Activated CD8-positive, alpha-beta memory T cell treated with anti-CD3 and anti-CD28 coated beads for 4 hours (primary cell): ENCODE measurements at regions not wholly inside any gene's neighbourhood (a gene's known extent, or its start where the extent isn't known, plus 50 kb on each side); places are given as distances from the start of the nearest gene placed in this dataset.

Experiments
- DNase-seq, 2 donors: peaks; one replicate each; pipeline ENCODE4 v3.0.0-alpha.2; 2020; ENCODE audit warnings: low read depth in 2 of 2

GRCh38 chr14:44010071-44010470 lies 497.0 kb downstream of the FSCB start:
- no peak for DNase-seq

DNA sequence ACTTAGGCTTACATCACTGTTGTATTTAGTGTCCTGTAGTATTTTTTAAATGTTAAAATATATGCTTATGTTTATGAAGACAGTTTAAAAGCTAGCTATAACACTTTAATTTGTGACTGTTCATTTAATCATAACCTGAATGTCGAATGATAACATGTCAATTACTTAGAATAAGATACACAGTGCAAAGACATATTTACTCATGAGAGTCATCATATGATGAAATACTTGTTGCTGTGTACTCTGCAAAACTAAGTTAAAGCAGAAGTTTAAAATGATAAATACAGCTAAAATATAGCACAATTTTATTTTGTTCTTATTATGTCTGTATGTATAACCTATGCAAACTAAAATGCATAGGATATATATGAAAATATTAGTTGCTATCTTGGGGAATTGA lies 497.4 kb downstream of the FSCB start:
- DNase-seq: no peak

- no peak for DNase-seq
These were observed 518.1 kb downstream of the FSCB start for GRCh38 chr14:43988989-43989388.

DNA sequence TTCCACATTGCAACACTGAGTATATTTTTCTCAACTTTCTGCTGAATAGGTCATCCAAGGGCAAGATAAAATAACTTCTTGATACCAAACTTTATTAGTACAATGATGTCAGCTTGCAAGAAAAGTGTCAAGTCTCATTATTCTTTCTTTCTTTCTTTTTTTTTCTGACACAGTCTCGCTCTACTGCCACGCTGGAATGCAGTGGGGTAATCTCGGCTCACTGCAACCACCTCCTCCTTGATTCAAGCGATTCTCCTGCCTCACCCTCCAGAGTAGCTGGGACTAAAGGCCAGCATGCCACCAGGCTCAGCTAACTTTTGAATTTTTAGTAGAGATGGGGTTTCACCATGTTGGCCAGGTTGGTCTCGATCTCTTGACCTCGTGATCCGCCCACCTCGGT lies 523.4 kb downstream of the FSCB start:
- no peak for DNase-seq

- no peak for DNase-seq
These were observed 525.8 kb downstream of the FSCB start for GRCh38 chr14:43981135-43981768.

DNA sequence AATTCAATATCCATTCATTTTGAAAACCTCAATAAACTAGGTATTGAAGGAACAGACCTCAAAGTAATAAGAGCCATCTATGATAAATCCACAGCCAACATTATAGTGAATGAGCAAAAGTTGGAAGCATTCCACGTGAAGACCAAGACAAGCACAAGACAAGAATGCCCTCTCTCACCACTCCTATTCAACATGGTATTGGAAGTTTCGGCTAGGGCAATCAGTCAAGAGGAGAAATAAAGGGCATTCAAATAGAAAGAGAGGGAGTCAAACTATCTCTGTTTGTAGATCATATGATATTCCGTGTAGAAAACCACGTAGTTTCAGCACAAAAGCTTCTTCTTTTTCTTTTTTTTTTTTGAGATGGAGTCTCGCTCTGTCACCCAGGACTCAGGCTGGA lies 550.3 kb downstream of the FSCB start:
- DNase-seq: no peak

DNA sequence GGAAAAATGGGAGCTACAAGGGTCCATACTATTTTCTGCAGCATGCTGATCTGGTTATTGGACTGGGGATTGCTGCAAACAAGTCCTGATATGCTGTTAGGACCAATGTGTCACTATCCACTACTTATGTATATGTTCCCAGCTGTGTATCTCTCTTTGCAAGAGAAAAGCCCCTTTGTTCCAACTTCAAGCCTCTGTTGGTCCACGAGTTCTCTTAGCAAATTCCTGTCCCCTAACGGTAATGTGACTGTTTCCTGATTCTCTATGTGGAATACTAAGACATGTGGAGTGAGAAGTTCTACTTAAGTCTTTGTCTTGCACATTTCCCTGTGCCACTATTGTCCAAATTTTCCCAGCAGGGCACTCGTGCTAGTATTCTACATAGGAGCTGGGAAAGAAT lies 557.7 kb downstream of the FSCB start:
- DNase-seq: no peak

DNA sequence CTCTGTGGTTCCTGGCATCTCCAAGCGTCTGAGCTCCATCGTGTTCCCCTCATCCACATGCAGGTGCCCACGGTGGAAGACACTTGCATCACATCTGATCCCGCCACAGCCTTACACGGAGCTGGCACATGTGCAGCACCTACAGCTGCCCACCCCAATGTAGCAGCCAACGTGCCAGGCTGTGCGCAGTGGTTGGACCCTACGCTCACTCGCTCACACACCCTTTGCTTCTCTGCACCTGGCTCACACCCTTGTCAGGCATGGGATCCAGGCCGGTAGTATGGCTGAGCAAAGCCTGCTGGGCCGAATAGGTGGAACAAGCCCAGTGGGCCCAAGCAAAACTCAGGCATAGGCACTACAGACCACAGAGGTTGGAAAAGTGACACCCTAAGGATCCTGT lies 567.2 kb downstream of the FSCB start:
- DNase-seq: no peak

DNA sequence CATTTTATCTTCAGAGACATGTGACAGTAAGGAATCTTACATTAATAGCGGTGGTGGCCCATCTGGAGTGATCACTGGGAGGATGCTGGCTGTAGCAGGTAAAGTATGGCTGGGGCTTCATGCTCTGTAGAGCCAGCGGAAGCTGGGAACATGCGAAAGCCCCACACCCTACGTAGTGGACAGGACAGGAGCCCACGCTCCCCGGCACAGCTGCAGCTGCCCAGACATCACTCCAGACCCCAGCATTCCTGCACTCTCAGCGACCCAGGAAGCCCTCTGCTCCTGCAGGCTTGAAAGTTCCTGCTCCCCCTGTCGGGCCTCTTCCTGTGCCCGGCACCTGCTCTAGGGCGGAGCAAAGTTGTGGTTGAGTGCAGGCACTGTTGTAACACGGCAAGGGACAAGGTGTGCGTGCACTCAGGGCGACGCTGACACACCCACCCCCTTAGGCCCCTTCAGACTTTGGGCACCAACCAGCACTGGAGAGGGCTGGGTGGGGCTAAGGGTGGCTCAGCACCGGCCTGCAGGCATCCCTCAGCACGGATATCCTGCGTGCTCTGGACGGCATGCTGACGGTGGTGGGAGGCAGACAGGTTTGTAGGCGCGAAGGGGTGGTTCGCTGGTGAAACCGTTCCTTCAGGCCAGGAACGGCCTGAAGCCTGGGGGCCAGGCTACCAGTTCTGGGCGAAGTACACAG lies 568.3 kb downstream of the FSCB start:
- no peak for DNase-seq

GRCh38 chr14:43937001-43937400 lies 570.1 kb downstream of the FSCB start:
- no peak for DNase-seq

DNA sequence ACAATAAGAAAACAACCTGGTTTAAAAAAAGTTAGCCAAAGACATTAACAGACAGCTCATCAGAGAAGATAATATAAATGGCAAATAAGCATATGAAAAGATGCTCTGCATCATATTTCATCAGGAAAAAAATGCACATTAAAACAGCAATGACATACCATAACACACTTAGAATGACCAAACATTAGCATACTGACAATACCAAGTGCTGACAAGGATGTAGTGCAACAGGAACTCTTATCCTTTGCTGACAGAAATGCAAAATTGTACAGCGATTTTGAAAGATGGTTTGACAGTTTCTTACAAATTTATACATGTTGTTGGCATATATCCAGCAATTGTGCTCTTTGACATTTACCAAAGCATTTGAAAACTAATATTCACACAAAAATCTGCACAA lies 573.0 kb downstream of the FSCB start:
- no peak for DNase-seq

DNA sequence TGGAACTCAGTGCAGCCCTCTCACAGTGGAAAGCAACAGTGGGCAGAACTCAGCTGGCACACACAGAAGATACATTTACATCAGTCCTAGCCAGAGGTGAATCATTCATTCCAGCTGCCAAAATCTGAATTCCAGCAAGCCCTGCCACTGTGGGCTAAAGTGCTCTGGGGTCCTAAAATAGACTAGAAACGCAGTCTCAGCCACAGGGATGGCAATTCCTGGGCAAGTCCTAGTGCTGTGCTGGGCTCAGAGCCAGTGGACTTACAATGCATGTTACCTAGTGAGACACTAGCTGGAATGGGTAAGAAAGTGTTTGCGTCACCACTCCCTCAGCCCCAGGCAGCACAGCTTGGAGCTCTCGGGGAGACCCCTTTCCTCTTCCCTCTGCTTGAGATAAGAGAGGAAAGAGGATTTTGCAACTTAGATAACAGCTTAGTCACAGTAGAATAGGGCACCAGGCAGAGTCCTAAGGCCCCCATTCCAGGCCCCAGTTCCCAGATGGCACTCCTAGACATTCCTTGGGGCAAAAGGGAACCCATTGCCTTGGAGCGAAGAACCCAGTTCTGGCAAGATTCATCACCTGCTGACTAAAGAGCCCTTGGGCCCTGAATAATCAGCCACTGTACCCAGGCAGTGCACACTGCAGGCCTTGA lies 592.9 kb downstream of the FSCB start:
- no peak for DNase-seq

DNA sequence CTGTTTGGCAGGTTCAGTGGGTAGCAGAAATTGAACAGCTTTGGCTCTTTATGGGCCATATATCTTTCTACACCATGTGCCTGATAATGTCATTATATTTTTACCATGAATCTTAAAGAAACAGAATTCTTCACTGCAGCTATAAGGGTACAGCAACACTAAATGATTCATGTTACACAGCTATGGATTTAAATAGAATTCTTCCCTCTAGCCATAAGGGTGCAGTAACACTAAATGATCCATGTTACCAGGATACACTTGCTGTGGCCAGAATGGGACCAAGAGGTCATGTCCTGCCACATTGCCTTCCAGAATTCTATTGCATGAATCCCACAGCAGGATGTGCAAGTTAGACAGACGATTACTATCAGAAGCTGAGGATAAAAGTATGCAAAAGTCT lies 603.9 kb downstream of the FSCB start:
- DNase-seq: no peak

- no peak for DNase-seq
These were observed 605.0 kb downstream of the FSCB start for GRCh38 chr14:43901911-43902673.

GRCh38 chr14:43900173-43900655 lies 606.9 kb downstream of the FSCB start:
- DNase-seq: no peak

DNA sequence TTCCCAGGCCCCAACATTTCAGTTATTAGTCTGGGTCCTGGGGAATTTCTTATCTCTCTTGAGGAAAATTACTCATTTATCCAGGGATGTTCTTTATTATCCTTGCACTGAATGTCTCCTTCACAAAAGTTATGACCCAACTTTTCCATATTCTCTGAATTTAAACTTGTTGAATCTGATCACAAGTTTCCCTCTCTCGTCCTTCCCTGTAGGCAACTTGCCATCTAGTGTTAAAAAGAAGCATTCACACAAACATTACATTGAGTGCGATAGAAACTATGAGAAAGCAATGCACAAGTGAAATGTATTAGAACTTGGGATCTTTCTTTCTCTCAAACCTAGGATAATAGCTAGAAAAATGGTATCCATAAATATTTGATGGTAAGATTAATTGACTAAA lies 608.4 kb downstream of the FSCB start:
- DNase-seq: no peak

GRCh38 chr14:43896044-43896443 lies 611.0 kb downstream of the FSCB start:
- no peak for DNase-seq

DNA sequence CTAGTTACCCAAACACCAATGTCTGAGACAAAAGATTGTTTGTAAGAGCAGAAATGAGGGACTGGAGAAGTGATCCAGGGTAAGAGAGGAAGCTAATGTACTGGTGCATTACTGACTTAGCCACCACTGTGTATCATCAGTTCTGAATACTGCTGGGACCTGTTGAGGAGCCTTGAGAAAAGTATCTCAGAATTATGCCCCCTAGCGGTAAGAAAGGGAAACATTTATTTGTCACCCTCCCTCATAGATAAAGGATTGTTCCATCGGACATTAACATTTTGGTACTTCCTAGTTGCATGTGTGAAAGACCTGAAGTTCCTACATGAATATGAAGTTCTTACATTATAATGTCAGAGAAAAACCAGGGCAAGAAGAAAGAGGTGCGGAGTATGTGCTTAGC lies 612.5 kb downstream of the FSCB start:
- DNase-seq: no peak

- DNase-seq: no peak
These were observed 619.6 kb downstream of the FSCB start for GRCh38 chr14:43887523-43887922.

DNA sequence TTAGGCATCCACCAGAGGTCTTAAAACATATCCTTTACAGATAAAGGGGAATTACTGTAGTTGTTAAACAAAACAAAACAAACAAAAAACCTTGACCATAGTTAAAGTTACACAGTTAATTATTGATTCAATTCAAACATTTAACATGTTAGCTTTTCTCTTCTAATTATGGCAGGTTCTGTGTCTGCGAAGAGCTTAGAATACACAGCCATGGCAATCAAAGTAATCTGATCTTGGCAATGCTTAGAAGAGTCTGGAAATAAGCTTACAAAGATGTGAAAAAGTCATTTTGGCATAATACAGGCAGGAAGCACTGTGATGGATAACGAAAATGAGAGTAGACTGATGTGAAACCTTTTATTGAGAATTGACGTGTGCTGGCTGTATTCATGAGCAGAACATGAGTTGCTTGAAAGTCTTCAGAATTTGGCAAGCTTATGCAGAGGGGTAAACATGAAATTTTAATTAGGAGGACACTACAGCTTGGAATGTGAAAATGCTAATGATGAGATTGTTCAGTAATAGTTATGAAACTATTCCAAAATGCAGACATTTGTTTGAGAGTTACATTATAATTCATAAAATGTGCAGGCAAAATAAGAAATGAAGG lies 629.6 kb downstream of the FSCB start:
- no peak for DNase-seq

GRCh38 chr14:43872752-43873655 lies 634.1 kb downstream of the FSCB start:
- no peak for DNase-seq
